H9 (cell line): ENCODE measurements at regions not wholly inside any gene's neighbourhood (a gene's known extent, or its start where the extent isn't known, plus 50 kb on each side); places are given as distances from the start of the nearest gene placed in this dataset.

Experiments used
- DNase-seq: peaks from one replicate; pipeline ENCODE4 v3.0.0-alpha.2; 2017
- H2AFZ ChIP-seq: one replicate; pipeline ENCODE4 v1.6.1; 2013; ENCODE audit warnings: mild to moderate bottlenecking, low read length, control low read depth, moderate library complexity
- H2AK5ac ChIP-seq: 2 replicates; pipeline ENCODE4 v1.6.1; 2013; ENCODE audit warnings: low read length, control low read depth, mixed read lengths; ENCODE audit not compliant: insufficient read length
- H2BK120ac ChIP-seq: one replicate; pipeline ENCODE4 v1.6.1; 2013; ENCODE audit warnings: low read depth, mild to moderate bottlenecking, low read length, control low read depth, inconsistent platforms; ENCODE audit not compliant: poor library complexity, severe bottlenecking
- H2BK12ac ChIP-seq: 2 replicates; pipeline ENCODE4 v1.6.1; 2013; ENCODE audit warnings: low read length, control low read depth, mixed read lengths, low read depth; ENCODE audit not compliant: insufficient read length
- H2BK15ac ChIP-seq: 2 replicates; pipeline ENCODE4 v1.6.1; 2013; ENCODE audit warnings: low read depth, low read length, control low read depth
- H2BK20ac ChIP-seq: one replicate; pipeline ENCODE4 v1.6.1; 2013; ENCODE audit warnings: low read depth, mild to moderate bottlenecking, low read length, control low read depth, inconsistent platforms; ENCODE audit not compliant: poor library complexity, severe bottlenecking
- H2BK5ac ChIP-seq: 2 replicates; pipeline ENCODE4 v1.6.1; 2013; ENCODE audit warnings: low read length, control low read depth, mixed read lengths; ENCODE audit not compliant: insufficient read length
- H3K14ac ChIP-seq: 2 replicates; pipeline ENCODE4 v1.6.1; 2013; ENCODE audit warnings: low read length, control low read depth; ENCODE audit not compliant: insufficient read depth
- H3K18ac ChIP-seq: 2 replicates; pipeline ENCODE4 v1.6.1; 2013; ENCODE audit warnings: low read depth, mild to moderate bottlenecking, mixed read lengths, low read length, control low read depth; ENCODE audit not compliant: insufficient read length
- H3K23ac ChIP-seq: 2 replicates; pipeline ENCODE4 v1.6.1; 2013; ENCODE audit warnings: low read length, control low read depth, mixed read lengths, low read depth; ENCODE audit not compliant: insufficient read length
- H3K23me2 ChIP-seq: 2 replicates; pipeline ENCODE4 v1.6.1; 2013; ENCODE audit warnings: low read depth, mild to moderate bottlenecking, mixed read lengths, low read length, control low read depth; ENCODE audit not compliant: insufficient read length, poor library complexity, severe bottlenecking
- H3K27ac ChIP-seq: 2 replicates; pipeline ENCODE4 v1.5.1; 2013; ENCODE audit warnings: low read length, control low read depth, mixed read lengths, low read depth; ENCODE audit not compliant: insufficient read length
- H3K27me3 ChIP-seq: 2 replicates; pipeline ENCODE4 v1.6.1; 2013; ENCODE audit warnings: low read length, control low read depth, inconsistent platforms; ENCODE audit not compliant: insufficient read depth
- H3K4ac ChIP-seq: 2 replicates; pipeline ENCODE4 v1.6.1; 2013; ENCODE audit warnings: low read depth, mild to moderate bottlenecking, control low read depth, inconsistent platforms, low read length, moderate library complexity
- H3K4me1 ChIP-seq: 2 replicates; pipeline ENCODE4 v1.6.1; 2013; ENCODE audit warnings: low read length, control low read depth, inconsistent platforms; ENCODE audit not compliant: insufficient read depth
- H3K4me2 ChIP-seq: 2 replicates; pipeline ENCODE4 v1.6.1; 2013; ENCODE audit warnings: low read length, control low read depth, mixed read lengths; ENCODE audit not compliant: insufficient read length, insufficient read depth
- H3K56ac ChIP-seq: 2 replicates; pipeline ENCODE4 v1.6.1; 2013; ENCODE audit warnings: low read depth, mild to moderate bottlenecking, mixed read lengths, low read length, control low read depth; ENCODE audit not compliant: insufficient read length
- H3K79me1 ChIP-seq: 2 replicates; pipeline ENCODE4 v1.6.1; 2013; ENCODE audit warnings: low read depth, mild to moderate bottlenecking, moderate library complexity, low read length, control low read depth, inconsistent platforms; ENCODE audit not compliant: insufficient read depth, poor library complexity, severe bottlenecking
- H3K79me2 ChIP-seq: 2 replicates; pipeline ENCODE4 v1.6.1; 2013; ENCODE audit warnings: low read length, control low read depth, inconsistent platforms; ENCODE audit not compliant: insufficient read depth
- H3K9ac ChIP-seq: 2 replicates; pipeline ENCODE4 v1.6.1; 2013; ENCODE audit warnings: low read length, control low read depth, mixed read lengths; ENCODE audit not compliant: insufficient read length; ENCODE audit errors: extremely low read depth
- H3K9me3 ChIP-seq: one replicate; pipeline ENCODE4 v1.6.1; 2013; ENCODE audit warnings: low read depth, low read length, inconsistent platforms; ENCODE audit not compliant: control insufficient read depth
- H3T11ph ChIP-seq: one replicate; pipeline ENCODE4 v1.6.1; 2013; ENCODE audit warnings: mild to moderate bottlenecking, low read length, control low read depth, inconsistent platforms
- H4K20me1 ChIP-seq: one replicate; pipeline ENCODE4 v1.6.1; 2013; ENCODE audit not compliant: control insufficient read depth, insufficient read length, insufficient read depth
- H4K5ac ChIP-seq: 2 replicates; pipeline ENCODE4 v1.6.1; 2013; ENCODE audit warnings: low read depth, mild to moderate bottlenecking, mixed read lengths, low read length, control low read depth; ENCODE audit not compliant: insufficient read length
- H4K8ac ChIP-seq: replicated peaks from 2 replicates; pipeline ENCODE4 v1.6.1; 2013; ENCODE audit warnings: low read length, control low read depth, mixed read lengths, low read depth; ENCODE audit not compliant: insufficient read length
- H4K91ac ChIP-seq: 2 replicates; pipeline ENCODE4 v1.6.1; 2013; ENCODE audit warnings: low read depth, mild to moderate bottlenecking, moderate library complexity, mixed read lengths, low read length, control low read depth; ENCODE audit not compliant: insufficient read length
- H3K27ac Mint-ChIP-seq, 3 experiments: 2 replicates in 2 of 3; 3 replicates in 1 of 3; pipeline ENCODE4 v1.8.0; 2020 to 2021; ENCODE audit warnings: mixed read lengths in 3 of 3, mild to moderate bottlenecking in 1 of 3, moderate library complexity in 1 of 3
- H3K27me3 Mint-ChIP-seq: 2 replicates; pipeline ENCODE4 v1.8.0; 2021; ENCODE audit warnings: low read depth, mild to moderate bottlenecking, moderate library complexity, mixed read lengths
- H3K36me3 Mint-ChIP-seq, 3 experiments: 2 replicates in 2 of 3; 3 replicates in 1 of 3; pipeline ENCODE4 v1.8.0; 2020 to 2021; ENCODE audit warnings: low read depth in 3 of 3, mixed read lengths in 3 of 3; ENCODE audit not compliant: insufficient read depth in 1 of 3
- H3K4me1 Mint-ChIP-seq, 2 experiments: 2 replicates each; pipeline ENCODE4 v1.8.0; 2020; ENCODE audit warnings: mixed read lengths in 2 of 2
- H3K4me3 Mint-ChIP-seq, 2 experiments: 2 replicates in 1 of 2; 3 replicates in 1 of 2; pipeline ENCODE4 v1.8.0; 2020 to 2021; ENCODE audit warnings: mild to moderate bottlenecking in 2 of 2, mixed read lengths in 2 of 2, moderate library complexity in 1 of 2
- H3K9me3 Mint-ChIP-seq, 2 experiments: 2 replicates in 1 of 2; 3 replicates in 1 of 2; pipeline ENCODE4 v1.8.0; 2020; ENCODE audit warnings: mild to moderate bottlenecking in 2 of 2, mixed read lengths in 2 of 2, moderate library complexity in 1 of 2
- WGBS: extraction: QIAGEN DNeasy Blood & Tissue Kit; methylation state at CpG from one replicate; pipeline ENCODE4 v1.1.7; 2013; ENCODE audit warnings: missing lambda C conversion rate, low lambda C conversion rate, mixed read lengths; ENCODE audit not compliant: insufficient read length; ENCODE audit errors: extremely low coverage; 5-methylcytosine and 5-hydroxymethylcytosine counted together
- TF ChIP-seq, protein P1 (sequence below): fragments of 200-600 bp; sonication (generic); conservative IDR thresholded peaks from 3 replicates; pipeline ENCODE4 v1.8.0; 2021; ENCODE audit warnings: antibody characterized with exemption, mild to moderate bottlenecking

- WGBS, result no CpG with 5 or more reads among the region's 4 CpGs
- peaks cover 24% of the 10 kb centered on the region for H3K27me3 Mint-ChIP-seq
- Histone ChIP-seq H3K56ac (no peak overlapping the region), H3K4me2 (no peak overlapping the region), H2AK5ac (no peak overlapping the region), H3K27me3 (no peaks in the 10 kb centered on the region), H3K4ac (no peak overlapping the region), H3K27ac (no peak overlapping the region), H3K79me1 (no peaks in the 10 kb centered on the region), H3K23me2 (no peaks in the 10 kb centered on the region), H4K91ac (no peak overlapping the region), H3K4me1 (no peaks in the 10 kb centered on the region), H3T11ph (no peak overlapping the region), H3K14ac (no peak overlapping the region), H2BK5ac (no peak overlapping the region), H2BK20ac (no peak overlapping the region), H3K9me3 (no peaks in the 10 kb centered on the region), H2BK120ac (no peak overlapping the region), H3K23ac (no peak overlapping the region), H2BK12ac (no peak overlapping the region), H4K20me1 (no peaks in the 10 kb centered on the region), H4K5ac (no peak overlapping the region), H4K8ac (no peak overlapping the region), H3K9ac (no peak overlapping the region), H2AFZ (no peak overlapping the region), H3K18ac (no peak overlapping the region), H2BK15ac (no peak overlapping the region), H3K79me2 (no peaks in the 10 kb centered on the region)
- H3K36me3 Mint-ChIP-seq, result peaks cover 0 to 2% (median 0%) of the 10 kb centered on the region in 3 experiments; a peak in 2 of 7 replicates
- peaks cover 7 to 15% of the 10 kb centered on the region in 2 experiments; a peak in 3 of 4 replicates for H3K4me1 Mint-ChIP-seq
- H3K9me3 Mint-ChIP-seq, result no peaks in the 10 kb centered on the region
- H3K27ac Mint-ChIP-seq, result no peak overlapping the region
- no peak for DNase-seq
- no peak overlapping the region for H3K4me3 Mint-ChIP-seq
- TF ChIP-seq, protein P1, sequence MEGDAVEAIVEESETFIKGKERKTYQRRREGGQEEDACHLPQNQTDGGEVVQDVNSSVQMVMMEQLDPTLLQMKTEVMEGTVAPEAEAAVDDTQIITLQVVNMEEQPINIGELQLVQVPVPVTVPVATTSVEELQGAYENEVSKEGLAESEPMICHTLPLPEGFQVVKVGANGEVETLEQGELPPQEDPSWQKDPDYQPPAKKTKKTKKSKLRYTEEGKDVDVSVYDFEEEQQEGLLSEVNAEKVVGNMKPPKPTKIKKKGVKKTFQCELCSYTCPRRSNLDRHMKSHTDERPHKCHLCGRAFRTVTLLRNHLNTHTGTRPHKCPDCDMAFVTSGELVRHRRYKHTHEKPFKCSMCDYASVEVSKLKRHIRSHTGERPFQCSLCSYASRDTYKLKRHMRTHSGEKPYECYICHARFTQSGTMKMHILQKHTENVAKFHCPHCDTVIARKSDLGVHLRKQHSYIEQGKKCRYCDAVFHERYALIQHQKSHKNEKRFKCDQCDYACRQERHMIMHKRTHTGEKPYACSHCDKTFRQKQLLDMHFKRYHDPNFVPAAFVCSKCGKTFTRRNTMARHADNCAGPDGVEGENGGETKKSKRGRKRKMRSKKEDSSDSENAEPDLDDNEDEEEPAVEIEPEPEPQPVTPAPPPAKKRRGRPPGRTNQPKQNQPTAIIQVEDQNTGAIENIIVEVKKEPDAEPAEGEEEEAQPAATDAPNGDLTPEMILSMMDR, result no peak
Measured at GRCh38 chr1:30108186-30108585, 615.2 kb downstream of the MATN1 start.
